DND-41 (cell line): ENCODE measurements at regions not wholly inside any gene's neighbourhood (a gene's known extent, or its start where the extent isn't known, plus 50 kb on each side); places are given as distances from the start of the nearest gene placed in this dataset.

ENCODE experiments used
- ATAC-seq: fragments of 200-7000 bp; cut with Tn5 transposase; 3 replicates; pipeline ENCODE4 v1.9.1; 2021; ENCODE audit warnings: low read depth; ENCODE audit not compliant: insufficient read depth
- DNase-seq: peaks from one replicate; pipeline ENCODE4 v3.0.0-alpha.2; 2020
- H2AFZ ChIP-seq: 2 replicates; pipeline ENCODE4 v1.6.0; 2012; ENCODE audit warnings: low read depth, low read length
- H3K27ac ChIP-seq: 2 replicates; pipeline ENCODE4 v1.5.1; 2012; ENCODE audit warnings: low read length, inconsistent platforms
- H3K27me3 ChIP-seq: fragments of 200-600 bp; sonication (generic); 2 replicates; pipeline ENCODE4 v1.6.0; 2012; ENCODE audit warnings: low read length, mild to moderate bottlenecking, inconsistent platforms; ENCODE audit not compliant: insufficient read depth, poor library complexity
- H3K36me3 ChIP-seq: 2 replicates; pipeline ENCODE4 v1.5.1; 2012; ENCODE audit warnings: low read length, inconsistent platforms; ENCODE audit not compliant: insufficient read depth
- H3K4me1 ChIP-seq: 2 replicates; pipeline ENCODE4 v1.5.1; 2012; ENCODE audit warnings: mild to moderate bottlenecking, low read length; ENCODE audit not compliant: insufficient read depth
- H3K4me2 ChIP-seq: 2 replicates; pipeline ENCODE4 v1.6.0; 2012; ENCODE audit warnings: mild to moderate bottlenecking, moderate library complexity, low read length, inconsistent platforms; ENCODE audit not compliant: insufficient read depth
- H3K4me3 ChIP-seq, 2 experiments: fragments of 200-600 bp in 1 of 2; shearing (Covaris generic) in 1 of 2; 2 replicates each; pipeline ENCODE4 v1.5.1; 2012 to 2016; ENCODE audit warnings: inconsistent platforms in 2 of 2, low read length in 2 of 2, mild to moderate bottlenecking in 2 of 2, low read depth in 1 of 2, moderate library complexity in 1 of 2
- H3K79me2 ChIP-seq: 2 replicates; pipeline ENCODE4 v1.6.0; 2012; ENCODE audit warnings: low read length, inconsistent platforms; ENCODE audit not compliant: insufficient read depth
- H3K9ac ChIP-seq: 2 replicates; pipeline ENCODE4 v1.6.0; 2012; ENCODE audit warnings: low read depth, mild to moderate bottlenecking, inconsistent platforms, low read length, moderate library complexity
- H3K9me3 ChIP-seq: 2 replicates; pipeline ENCODE4 v1.5.1; 2012; ENCODE audit warnings: low read length, moderate library complexity, mild to moderate bottlenecking, inconsistent platforms; ENCODE audit not compliant: insufficient read depth, severe bottlenecking
- H4K20me1 ChIP-seq: 2 replicates; pipeline ENCODE4 v1.6.0; 2012; ENCODE audit warnings: low read length; ENCODE audit not compliant: insufficient read depth
- CTCF ChIP-seq: IDR thresholded peaks from 2 replicates; pipeline ENCODE4 v1.5.1; 2012; ENCODE audit warnings: borderline replicate concordance, low read length, moderate library complexity, mild to moderate bottlenecking; ENCODE audit not compliant: poor library complexity, severe bottlenecking; ENCODE audit errors: extremely low read depth
- EZH2 ChIP-seq: IDR thresholded peaks from 3 replicates; pipeline ENCODE4 v1.6.1; 2012; ENCODE audit warnings: borderline replicate concordance, low read depth, mild to moderate bottlenecking, moderate library complexity, low read length, inconsistent platforms; ENCODE audit not compliant: severe bottlenecking

DNA sequence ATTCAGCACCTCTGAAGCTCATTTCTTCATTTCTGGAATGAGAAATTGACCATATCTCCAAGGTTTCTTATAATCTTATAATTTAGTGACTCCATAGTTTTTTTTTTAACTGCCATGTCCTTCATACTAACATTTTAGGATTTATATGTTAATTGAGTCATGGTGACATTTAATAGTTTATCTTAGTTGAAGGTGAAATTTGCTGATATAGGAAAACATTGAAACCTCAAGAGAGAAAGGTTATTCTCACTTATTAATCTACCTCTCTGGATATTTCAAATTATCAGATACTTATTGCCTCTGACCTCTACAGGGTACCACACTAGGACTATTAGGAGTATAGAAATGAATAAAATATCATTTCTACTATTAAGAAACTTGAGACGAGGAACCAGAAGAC is 499.0 kb downstream of the NUP35 start:
- DNase-seq (no peak), ATAC-seq (no peak)
- no peak overlapping the region for H2AFZ ChIP-seq
- TF ChIP-seq CTCF (no peak), EZH2 (no peak)
- no peaks in the 10 kb centered on the region for H3K9me3 ChIP-seq
- H3K9ac ChIP-seq, result no peak overlapping the region
- no peaks in the 10 kb centered on the region for H3K79me2 ChIP-seq
- no peaks in the 10 kb centered on the region for H3K4me1 ChIP-seq
- no peaks in the 10 kb centered on the region for H3K27me3 ChIP-seq
- H3K36me3 ChIP-seq, result no peaks in the 10 kb centered on the region
- no peak overlapping the region for H3K4me3 ChIP-seq
- H3K27ac ChIP-seq, result no peak overlapping the region
- no peaks in the 10 kb centered on the region for H4K20me1 ChIP-seq
- H3K4me2 ChIP-seq, result no peak overlapping the region

- Histone ChIP-seq H3K27me3 (no peaks in the 10 kb centered on the region), H3K4me1 (no peaks in the 10 kb centered on the region), H3K79me2 (no peaks in the 10 kb centered on the region), H4K20me1 (no peaks in the 10 kb centered on the region), H3K27ac (no peak overlapping the region), H3K9me3 (no peaks in the 10 kb centered on the region), H3K4me3 (no peak overlapping the region), H3K9ac (no peak overlapping the region), H3K4me2 (no peak overlapping the region), H3K36me3 (no peaks in the 10 kb centered on the region), H2AFZ (no peak overlapping the region)
- DNase-seq, result no peak
- TF ChIP-seq CTCF, result no peak
- TF ChIP-seq EZH2, result no peak
- ATAC-seq, result no peak
Observed at GRCh38 chr2:183630964-183631363, 506.7 kb downstream of the NUP35 start.

GRCh38 chr2:183656121-183656520 is 531.9 kb downstream of the NUP35 start:
- Histone ChIP-seq H3K4me2 (no peak overlapping the region), H3K27me3 (no peaks in the 10 kb centered on the region), H3K4me1 (no peaks in the 10 kb centered on the region), H3K9me3 (no peaks in the 10 kb centered on the region), H2AFZ (no peak overlapping the region), H3K9ac (no peak overlapping the region), H3K79me2 (no peaks in the 10 kb centered on the region), H3K27ac (no peak overlapping the region), H3K36me3 (no peaks in the 10 kb centered on the region), H4K20me1 (no peaks in the 10 kb centered on the region), H3K4me3 (no peak overlapping the region)
- DNase-seq (no peak), ATAC-seq (no peak)
- no peak for TF ChIP-seq EZH2
- TF ChIP-seq CTCF, result no peak

GRCh38 chr2:183665425-183665824 is 541.2 kb downstream of the NUP35 start:
- no peak overlapping the region for H3K9ac ChIP-seq
- no peak for ATAC-seq

More at GRCh38 chr2:183665425-183665824, 541.2 kb downstream of the NUP35 start:
- H3K9me3 ChIP-seq, result no peaks in the 10 kb centered on the region
- H3K4me2 ChIP-seq, result no peak overlapping the region
- H3K36me3 ChIP-seq, result no peaks in the 10 kb centered on the region
- H3K27ac ChIP-seq, result no peak overlapping the region
- no peak overlapping the region for H3K4me3 ChIP-seq
- H3K79me2 ChIP-seq, result no peaks in the 10 kb centered on the region
- H3K4me1 ChIP-seq, result no peaks in the 10 kb centered on the region
- H4K20me1 ChIP-seq, result no peaks in the 10 kb centered on the region
- no peak overlapping the region for H2AFZ ChIP-seq
- no peak for DNase-seq
- no peak for TF ChIP-seq EZH2
- no peak for TF ChIP-seq CTCF
- H3K27me3 ChIP-seq, result no peaks in the 10 kb centered on the region
